DMS53 (cell line): ENCODE measurements at regions not wholly inside any gene's neighbourhood (a gene's known extent, or its start where the extent isn't known, plus 50 kb on each side); places are given as distances from the start of the nearest gene placed in this dataset.

Experiments
- DNase-seq: peaks from one replicate; lab custom pipeline; 2025; lab: John Stamatoyannopoulos, UW

- DNase-seq, result no peak
Measured at GRCh38 chr15:60213377-60214000, 184.3 kb downstream of the ANXA2 start.

DNA sequence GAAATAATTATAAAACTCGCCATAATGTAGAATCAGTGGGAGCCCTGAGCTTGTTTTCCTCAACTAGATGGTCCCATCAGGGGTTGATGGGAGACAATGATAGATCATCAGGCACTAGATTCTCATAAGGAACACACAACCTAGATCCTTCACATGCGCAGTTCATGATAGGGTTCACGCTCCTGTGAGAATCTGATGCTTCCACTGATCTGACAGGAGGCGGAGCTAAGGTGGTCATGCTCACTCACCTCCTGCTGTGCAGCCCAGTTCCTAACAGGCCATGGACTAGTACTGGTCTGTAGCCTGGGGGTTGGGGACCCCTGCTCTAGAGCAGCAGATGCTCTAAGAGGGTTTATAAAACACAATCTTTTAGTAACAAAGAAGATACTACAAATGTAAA, 183.6 kb downstream of the ANXA2 start:
- no peak for DNase-seq

DNA sequence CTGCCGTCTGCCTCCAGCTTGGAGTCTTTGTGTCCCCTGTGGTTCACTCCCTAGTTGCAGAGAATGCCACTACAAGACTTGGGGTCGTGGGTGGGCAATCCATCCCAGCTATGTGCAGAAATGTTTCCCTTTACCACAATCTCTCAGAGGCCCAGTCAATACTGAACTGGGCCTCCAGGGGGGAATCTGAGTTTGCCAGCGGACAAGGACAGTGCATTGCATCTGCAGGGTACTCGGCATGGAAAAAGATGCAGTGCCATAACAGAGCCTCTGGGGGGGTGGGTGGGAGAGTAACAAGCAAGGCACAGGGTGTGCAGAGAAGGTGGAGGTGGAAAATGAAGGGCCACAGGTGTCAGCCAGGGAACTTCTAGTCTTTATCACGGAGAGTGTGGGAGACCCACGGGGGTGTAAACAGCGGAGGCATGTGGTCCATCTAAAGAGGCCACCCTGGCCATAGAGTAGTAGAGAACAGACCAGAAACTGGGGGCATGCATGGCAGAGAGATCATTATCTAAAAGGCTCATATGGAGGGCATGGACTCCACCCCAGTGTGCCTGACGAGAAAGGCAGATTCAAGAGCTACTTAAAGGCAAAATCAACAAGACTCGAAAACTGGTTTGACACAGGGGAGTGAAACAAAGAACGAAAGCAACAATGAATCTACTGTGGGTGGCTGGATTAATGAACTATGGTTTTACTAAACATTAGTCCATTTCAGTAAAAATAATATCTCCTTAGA, 182.4 kb downstream of the ANXA2 start:
- peak; percentile 79 for DNase-seq

DNA sequence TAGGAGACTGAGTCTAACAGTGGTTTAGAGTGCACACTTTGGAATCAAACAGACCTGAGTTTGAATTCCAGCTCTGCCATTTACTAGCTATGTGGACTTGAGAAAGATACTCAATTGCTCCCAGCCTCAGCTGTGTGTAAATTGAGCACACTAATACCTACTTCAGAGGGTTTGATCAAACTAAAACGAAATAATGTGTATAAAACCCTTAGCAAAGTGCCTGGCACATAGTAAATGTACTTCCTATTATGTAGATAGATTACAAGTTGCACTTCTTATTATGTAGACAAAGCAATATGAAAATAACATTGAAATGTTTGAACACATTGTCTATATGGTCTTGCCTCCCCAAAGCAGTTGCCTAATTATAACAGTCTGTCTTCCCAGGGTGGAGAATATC, 180.6 kb downstream of the ANXA2 start:
- no peak for DNase-seq

DNA sequence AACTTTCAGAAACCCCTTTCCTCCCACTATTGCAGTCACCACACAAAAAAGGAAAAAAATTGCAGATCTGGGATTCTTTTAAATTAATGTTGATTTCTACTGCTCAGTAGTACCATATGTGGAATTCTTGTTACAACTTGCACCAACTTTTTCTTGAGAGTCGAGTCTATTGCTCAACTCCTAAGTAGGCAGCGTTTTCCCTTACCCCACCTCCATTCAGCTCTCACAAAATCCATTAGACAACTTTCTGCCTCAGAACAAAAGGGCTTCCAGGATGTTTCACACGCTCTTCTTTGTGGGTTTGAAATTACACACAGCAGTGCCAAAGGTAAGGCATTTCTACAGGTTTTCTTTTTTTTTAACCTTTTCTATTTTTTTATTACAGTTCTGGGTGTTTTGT, 179.5 kb downstream of the ANXA2 start:
- DNase-seq, result no peak

- DNase-seq, result no peak
Measured at GRCh38 chr15:60219866-60220265, 177.9 kb downstream of the ANXA2 start.

DNA sequence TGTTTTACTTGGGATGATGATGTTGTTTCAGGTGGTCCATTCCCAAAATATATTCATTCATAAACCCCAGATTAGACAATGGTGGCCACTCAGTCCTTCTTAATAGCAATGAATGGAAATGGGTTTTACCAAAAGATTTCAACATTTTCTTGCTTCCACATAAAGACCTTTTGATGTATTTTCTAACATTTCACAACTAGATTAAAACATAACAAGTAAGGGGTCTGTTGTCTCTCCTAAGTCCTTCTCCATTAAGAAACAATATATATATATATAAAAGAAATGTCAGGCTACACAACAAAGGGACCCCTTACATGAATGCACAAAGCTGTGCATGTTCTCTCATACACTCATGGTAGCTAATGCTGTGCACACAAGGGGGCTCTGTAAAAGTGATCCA, 176.4 kb downstream of the ANXA2 start:
- DNase-seq, result no peak

DNA sequence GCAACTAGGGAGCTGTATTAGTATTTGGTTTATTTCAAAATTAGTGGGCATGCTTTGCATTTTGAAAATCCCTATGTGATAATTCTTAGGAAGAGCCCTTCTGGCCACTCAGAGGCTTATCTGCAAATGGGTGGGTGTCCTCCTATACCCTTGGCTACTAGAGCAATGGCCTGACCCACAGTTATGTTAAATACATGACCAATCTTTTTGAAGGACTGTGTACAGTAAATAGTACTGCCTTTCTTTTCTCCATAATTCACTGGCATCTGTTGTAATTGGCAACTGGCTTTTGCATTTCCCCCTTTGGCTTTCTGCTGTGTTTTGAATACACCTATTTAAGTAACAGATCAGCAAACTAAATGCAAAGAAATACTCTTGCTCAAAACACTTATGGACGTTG, 175.4 kb downstream of the ANXA2 start:
- DNase-seq, result peak; percentile 11

DNA sequence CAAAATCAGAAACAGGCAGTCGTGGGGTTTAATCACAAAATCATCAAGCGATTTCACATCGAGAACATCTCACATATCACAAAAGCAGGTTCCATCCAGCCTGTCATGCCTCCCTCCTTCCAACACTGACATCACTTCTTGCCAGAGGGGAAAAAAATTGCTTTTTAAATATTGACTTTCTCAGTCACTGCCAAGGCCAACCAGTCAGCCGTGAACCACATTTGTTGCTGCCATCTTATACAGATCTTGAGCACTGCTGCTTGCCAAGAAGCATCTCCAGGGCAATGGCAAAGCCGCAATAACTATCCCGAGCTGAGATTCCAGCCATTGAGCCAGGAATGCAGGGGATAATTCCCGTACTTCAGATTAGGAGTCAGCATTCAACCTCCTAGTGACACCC, 174.6 kb downstream of the ANXA2 start:
- DNase-seq, result peak; percentile 76

DNA sequence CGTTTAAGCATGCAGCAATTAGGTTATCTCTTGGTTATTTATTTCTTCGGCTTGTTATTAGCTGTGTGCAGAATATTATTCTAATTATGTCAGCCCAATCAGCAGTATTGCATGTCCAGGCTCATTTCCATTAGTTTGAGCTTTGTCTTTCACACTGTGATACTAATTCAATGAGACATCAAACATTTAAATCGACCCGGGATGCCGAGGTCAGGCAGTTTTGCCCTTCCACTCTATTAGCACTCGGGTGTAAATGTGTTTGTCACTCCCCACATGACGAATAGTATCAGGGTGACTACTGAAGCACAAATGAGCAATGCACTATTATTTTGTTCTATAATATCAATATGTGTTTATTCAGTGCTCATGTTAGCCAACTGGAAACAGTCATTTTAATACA, 170.9 kb downstream of the ANXA2 start:
- DNase-seq, result no peak

DNA sequence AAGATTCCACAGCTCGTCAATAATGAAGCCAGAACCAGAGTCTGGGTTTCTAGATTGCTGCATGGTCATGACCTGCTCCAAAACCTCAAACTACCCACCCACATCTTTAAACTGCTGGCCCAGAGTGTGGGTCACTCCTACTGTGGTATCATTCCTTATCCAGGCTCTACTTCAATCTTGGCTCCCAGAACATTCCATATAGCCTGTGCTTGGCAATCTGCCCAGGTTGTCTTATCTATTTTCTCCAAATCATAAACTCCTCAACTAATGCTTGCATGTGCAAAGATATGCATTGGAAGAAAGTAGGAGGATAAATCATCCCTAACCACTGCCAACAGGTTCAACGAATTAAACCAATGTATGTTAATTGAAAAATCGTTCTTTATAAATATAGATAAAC, 169.7 kb downstream of the ANXA2 start:
- no peak for DNase-seq

GRCh38 chr15:60228619-60229018, 169.2 kb downstream of the ANXA2 start:
- DNase-seq, result no peak

- DNase-seq, result no peak
Measured at GRCh38 chr15:60235951-60236710, 161.7 kb downstream of the ANXA2 start.

DNA sequence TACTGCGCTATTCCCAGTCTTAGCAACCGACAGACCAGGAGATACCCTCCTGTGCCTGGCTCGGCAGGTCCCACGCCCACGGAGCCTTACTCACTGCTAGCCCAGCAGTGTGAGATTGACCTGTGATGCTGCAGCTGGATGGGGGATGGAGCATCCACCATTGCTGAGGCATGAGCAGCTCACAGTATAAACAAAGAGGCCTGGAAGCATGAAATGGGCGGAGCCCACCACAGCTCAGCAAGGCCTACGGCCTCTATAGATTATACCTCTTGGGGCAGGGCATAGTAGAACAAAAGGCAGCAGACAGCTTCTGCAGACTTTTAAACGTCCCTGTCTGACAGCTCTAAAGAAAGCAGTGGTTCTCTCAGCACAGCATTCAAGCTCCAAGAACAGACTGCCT, 160.3 kb downstream of the ANXA2 start:
- DNase-seq, result peak; percentile 12

GRCh38 chr15:60243769-60244168, 154.0 kb downstream of the ANXA2 start:
- no peak for DNase-seq

GRCh38 chr15:60244813-60245212, 153.0 kb downstream of the ANXA2 start:
- no peak for DNase-seq

DNA sequence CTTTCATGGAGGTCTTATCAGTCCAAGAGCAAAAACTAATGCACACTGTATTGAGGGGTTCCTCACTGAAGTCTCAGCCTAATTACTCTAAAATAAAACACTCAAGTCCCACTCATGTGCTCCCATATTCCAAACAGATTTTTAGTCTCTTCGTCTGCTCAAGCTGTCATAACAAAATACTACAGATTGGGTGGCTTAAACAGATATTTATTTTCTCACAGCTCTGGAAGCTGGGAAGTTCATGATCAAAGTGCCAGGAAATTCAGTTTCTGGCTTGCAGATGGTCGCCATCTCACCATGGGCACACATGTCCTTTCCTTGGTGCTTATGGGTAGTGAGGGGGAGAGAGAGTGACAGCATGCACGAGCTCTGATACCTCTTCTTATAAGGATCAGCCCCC, 147.5 kb downstream of the ANXA2 start:
- DNase-seq, result no peak

DNA sequence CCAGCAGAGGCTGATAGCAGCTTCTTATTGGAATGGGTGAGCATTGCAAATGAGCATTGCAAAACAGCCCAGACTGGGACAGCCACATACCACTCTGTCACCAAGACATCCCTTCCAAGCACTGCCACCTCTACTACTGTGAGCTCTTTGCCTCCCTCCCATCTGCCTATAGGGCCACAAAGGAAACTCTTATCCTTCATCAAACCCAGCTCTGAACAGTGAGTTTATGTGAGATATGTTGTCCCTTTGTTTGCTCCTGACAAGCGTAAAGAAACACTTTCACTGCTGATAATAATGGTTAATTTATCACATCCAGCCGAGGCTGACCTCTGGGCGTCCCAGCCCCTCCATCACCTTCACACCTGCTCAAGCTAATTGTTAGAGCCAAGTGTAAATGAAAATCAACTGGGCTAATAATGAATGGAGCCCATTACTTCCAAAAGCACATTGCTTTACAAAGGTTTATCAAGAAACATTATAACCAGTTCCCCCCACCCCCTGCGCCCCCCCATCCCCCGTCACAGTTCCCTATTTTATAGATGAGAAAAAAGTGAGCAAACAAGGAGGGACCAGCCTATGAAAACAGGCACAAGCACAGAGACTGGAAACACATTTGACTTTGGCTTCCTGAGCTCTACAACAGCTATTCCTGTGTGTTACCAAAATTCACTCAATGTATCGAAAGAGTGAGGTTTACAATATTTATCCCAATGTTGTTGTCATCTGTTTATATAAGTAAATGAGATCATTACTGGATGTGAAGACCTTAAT, 146.3 kb downstream of the ANXA2 start:
- DNase-seq, result no peak

DNA sequence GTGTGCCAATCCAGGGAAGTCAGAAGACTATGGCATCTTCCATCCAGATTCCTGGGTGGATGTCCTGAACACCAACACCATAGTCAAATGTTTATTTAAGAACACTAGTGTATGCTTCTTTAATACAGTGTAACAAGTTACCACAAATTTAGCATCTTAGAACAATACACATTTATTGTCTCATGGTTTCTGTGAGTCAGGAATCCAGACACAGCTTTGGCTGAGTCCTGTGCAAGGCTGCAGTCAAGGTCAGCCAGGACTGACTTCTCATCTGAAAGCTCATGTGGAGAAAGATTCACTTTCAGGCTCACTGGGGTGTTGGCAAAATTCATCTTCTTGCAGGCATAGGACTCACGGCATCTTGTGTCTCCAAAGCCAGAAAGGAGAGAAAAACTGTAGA, 143.4 kb downstream of the ANXA2 start:
- no peak for DNase-seq

GRCh38 chr15:60255390-60255789, 142.4 kb downstream of the ANXA2 start:
- peak; percentile 85 for DNase-seq

DNA sequence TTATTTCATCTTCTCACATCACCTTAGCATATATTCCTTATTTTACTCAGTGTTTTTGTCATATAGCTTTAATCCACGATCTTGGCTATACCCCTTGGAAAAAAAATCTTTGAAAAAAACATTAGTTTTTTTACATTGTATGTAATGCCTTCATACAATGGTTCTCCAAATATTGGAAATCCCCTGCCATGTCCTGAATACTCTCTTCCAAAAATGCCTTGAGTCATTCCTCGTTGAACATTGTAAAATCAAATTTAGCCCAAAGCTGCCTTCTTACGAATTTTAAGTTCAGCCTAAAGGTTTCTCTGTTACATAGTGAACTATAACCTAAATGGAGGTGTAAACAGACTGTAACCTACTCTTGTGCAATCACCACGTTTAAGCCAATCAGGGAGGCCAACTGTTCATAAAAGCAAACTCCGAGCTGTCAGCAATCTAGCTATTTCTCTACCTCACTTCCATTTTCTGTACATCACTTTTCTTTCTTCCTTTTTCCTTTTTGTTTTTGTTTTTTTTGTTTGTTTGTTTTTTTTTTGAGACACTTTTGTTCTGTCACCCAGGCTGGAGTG, 140.1 kb downstream of the ANXA2 start:
- no peak for DNase-seq

DNA sequence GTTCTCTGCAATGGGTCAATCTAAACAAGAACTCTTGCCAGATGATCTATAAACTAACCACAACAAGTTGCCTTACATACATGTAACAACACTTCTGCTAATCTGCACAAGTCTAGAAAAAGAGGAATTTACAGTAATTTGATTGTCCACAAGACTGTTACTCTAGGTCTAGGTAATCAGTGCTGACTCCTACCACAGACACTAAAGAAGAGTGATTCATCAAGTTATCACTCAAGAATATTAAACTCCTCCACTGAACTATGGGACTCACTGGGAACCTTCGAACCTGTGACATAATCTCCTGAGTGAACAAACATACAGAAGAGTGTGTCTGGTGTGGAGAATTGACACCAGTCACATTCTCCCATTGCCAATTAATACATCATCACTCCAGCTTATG, 138.3 kb downstream of the ANXA2 start:
- no peak for DNase-seq
